Activated B cell treated with CpG ODN at 0.5 μM for 24 hours (primary cell): ENCODE measurements at regions not wholly inside any gene's neighbourhood (a gene's known extent, or its start where the extent isn't known, plus 50 kb on each side); places are given as distances from the start of the nearest gene placed in this dataset.

Experiments used
- ATAC-seq: fragments of 200-7000 bp; cut with Tn5 transposase; one replicate; pipeline ENCODE4 v1.10.0; 2021; ENCODE audit warnings: low read depth, mild to moderate bottlenecking, moderate library complexity
- CTCF ChIA-PET: fragments of 350-600 bp; sonication (Branson Sonifier 250); formaldehyde crosslinking; loops from one replicate; lab custom pipeline; 2021; ENCODE audit warnings: antibody characterized with exemption; lab: Charles Lee
- POLR2A ChIA-PET: fragments of 350-600 bp; sonication (Branson Sonifier 250); formaldehyde crosslinking; loops from one replicate; lab custom pipeline; 2021; ENCODE audit warnings: antibody characterized with exemption; lab: Charles Lee
- DNase-seq: peaks from one replicate; pipeline ENCODE4 v3.0.0; 2022
- H3K27ac Mint-ChIP-seq: one replicate; pipeline ENCODE4 v1.8.0; 2020; ENCODE audit warnings: mixed read lengths
- H3K27me3 Mint-ChIP-seq: one replicate; pipeline ENCODE4 v1.8.0; 2021; ENCODE audit warnings: mixed read lengths
- H3K36me3 Mint-ChIP-seq: one replicate; pipeline ENCODE4 v1.8.0; 2021; ENCODE audit warnings: low read depth, mixed read lengths
- H3K4me1 Mint-ChIP-seq: one replicate; pipeline ENCODE4 v1.8.0; 2021; ENCODE audit warnings: mixed read lengths
- H3K4me3 Mint-ChIP-seq: one replicate; pipeline ENCODE4 v1.8.0; 2020; ENCODE audit warnings: mild to moderate bottlenecking, mixed read lengths
- H3K9me3 Mint-ChIP-seq: one replicate; pipeline ENCODE4 v1.8.0; 2020; ENCODE audit warnings: mixed read lengths
- intact Hi-C: fragments of 100-400 bp; cut with micrococcal nuclease; formaldehyde crosslinking; loops from one replicate; pipeline ENCODE4 v1.15.1; 2024
- TF ChIP-seq, protein P1 (sequence below): fragments of 200-600 bp; IDR thresholded peaks from one replicate; pipeline ENCODE4 v1.8.0; 2022; ENCODE audit warnings: antibody characterized with exemption, mild to moderate bottlenecking

DNA sequence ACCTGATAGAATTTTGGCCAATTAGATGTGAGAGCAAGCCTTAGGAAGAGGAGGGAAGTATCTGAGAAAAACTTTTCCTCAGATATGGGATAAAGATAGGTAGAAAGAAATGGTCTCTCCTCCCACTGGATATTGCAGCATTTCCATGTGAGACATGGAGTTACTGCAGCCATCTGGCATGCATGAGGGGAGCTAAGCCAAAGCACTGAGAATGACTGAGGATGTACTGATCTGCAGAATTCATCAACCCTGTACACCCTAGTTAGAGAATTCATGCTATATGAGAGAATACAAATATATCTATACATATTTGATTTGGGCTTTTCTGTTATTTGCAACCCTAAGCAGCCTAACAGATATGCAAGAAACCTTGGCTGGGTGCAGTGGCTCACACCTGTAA, 52.5 kb upstream of the RPL34 start:
- TF ChIP-seq, protein P1, sequence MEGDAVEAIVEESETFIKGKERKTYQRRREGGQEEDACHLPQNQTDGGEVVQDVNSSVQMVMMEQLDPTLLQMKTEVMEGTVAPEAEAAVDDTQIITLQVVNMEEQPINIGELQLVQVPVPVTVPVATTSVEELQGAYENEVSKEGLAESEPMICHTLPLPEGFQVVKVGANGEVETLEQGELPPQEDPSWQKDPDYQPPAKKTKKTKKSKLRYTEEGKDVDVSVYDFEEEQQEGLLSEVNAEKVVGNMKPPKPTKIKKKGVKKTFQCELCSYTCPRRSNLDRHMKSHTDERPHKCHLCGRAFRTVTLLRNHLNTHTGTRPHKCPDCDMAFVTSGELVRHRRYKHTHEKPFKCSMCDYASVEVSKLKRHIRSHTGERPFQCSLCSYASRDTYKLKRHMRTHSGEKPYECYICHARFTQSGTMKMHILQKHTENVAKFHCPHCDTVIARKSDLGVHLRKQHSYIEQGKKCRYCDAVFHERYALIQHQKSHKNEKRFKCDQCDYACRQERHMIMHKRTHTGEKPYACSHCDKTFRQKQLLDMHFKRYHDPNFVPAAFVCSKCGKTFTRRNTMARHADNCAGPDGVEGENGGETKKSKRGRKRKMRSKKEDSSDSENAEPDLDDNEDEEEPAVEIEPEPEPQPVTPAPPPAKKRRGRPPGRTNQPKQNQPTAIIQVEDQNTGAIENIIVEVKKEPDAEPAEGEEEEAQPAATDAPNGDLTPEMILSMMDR, result no peak
- intact Hi-C loops, result no loop called here
- Mint-ChIP-seq H3K9me3 (no peaks in the 10 kb centered on the region), H3K36me3 (no peaks in the 10 kb centered on the region), H3K4me3 (no peak overlapping the region), H3K27me3 (peaks cover 7% of the 10 kb centered on the region), H3K4me1 (peaks cover 3% of the 10 kb centered on the region), H3K27ac (no peak overlapping the region)
- POLR2A ChIA-PET, result no interaction called here
- ATAC-seq (no peak), DNase-seq (no peak)
- CTCF ChIA-PET, result no interaction called here

DNA sequence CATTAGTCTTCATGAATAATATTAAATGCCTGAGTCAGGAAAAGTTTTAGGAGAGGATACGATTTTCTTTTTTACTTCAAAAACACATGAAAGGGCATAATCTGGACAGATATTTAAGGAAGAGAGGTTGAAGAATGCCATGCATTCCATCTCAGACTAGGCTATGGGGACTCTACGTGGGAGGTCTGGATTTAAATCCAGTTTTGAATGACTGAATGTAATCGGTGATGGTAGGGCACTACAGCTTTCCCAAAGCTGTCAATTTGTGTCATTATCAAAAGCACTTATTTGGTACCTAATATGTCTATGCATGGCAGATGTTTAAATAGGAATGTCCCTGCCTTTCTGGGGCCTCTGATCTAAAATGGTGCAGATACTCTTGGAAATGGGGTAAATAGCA, 59.3 kb upstream of the RPL34 start:
- POLR2A ChIA-PET, result no interaction called here
- H3K9me3 Mint-ChIP-seq, result no peaks in the 10 kb centered on the region

DNA sequence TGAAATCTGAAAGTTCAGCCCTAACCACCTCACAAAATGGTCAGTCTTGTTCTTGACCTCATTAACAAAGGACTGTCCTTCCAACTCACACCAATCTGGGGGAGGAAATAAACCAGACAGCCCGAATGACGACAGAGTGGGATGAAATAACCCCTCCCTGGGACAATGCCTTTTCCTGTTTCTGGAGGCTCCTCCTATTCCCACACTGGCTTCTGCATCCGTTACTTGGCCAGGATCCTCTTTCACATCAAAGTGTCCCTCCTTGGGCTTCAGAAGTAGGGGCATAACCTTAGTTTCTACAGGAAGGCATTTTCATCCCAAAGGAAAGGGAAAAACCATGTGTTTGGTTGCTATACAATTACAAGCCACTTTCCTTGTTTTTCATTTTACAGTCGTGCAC, 59.8 kb upstream of the RPL34 start:
- TF ChIP-seq, protein P1, result no peak
- Mint-ChIP-seq H3K9me3 (no peaks in the 10 kb centered on the region), H3K27ac (no peak overlapping the region), H3K27me3 (no peaks in the 10 kb centered on the region), H3K4me1 (peaks cover 15% of the 10 kb centered on the region), H3K4me3 (no peak overlapping the region), H3K36me3 (no peaks in the 10 kb centered on the region)
- intact Hi-C loops, result no loop called here
- ATAC-seq (no peak), DNase-seq (no peak)
- POLR2A ChIA-PET, result no interaction called here
- CTCF ChIA-PET, result no interaction called here

More for the DNA sequence above, 59.3 kb upstream of the RPL34 start:
- TF ChIP-seq, protein P1, result no peak
- H3K4me1 Mint-ChIP-seq, result peaks cover 15% of the 10 kb centered on the region
- H3K27ac Mint-ChIP-seq, result no peak overlapping the region
- DNase-seq (no peak), ATAC-seq (no peak)
- H3K36me3 Mint-ChIP-seq, result no peaks in the 10 kb centered on the region
- intact Hi-C loops, result no loop called here
- CTCF ChIA-PET, result no interaction called here
- no peak overlapping the region for H3K4me3 Mint-ChIP-seq
- no peaks in the 10 kb centered on the region for H3K27me3 Mint-ChIP-seq

DNA sequence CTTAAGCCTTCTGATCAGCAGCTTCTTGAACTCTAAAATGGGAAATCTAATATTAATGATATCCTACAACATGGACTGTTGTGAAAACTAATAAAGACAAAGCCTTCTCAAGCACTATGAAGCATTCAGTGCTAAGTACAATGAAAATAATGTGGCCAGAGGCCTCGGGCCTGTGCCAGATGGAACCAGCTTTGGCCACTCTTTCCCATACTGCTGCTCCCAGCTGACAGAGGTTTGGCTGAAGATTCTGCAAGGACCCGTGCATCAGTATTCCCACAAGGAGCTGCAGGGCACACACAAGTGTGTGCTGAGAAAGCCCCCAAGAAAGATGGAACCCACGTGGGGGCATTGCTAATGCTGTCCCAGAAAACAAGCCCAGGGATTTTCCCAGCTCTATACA, 60.5 kb upstream of the RPL34 start:
- H3K27me3 Mint-ChIP-seq, result no peaks in the 10 kb centered on the region
- no peak for ATAC-seq
- no peak overlapping the region for H3K4me3 Mint-ChIP-seq
- TF ChIP-seq, protein P1, result no peak
- no peaks in the 10 kb centered on the region for H3K36me3 Mint-ChIP-seq
- ChIA-PET CTCF (interaction anchor here (0.9 kb wide), 1 partner anchor 12 kb away, joined by 3 read pairs; no protein-coding TSS in a partner anchor), POLR2A (no interaction called here)
- no peak overlapping the region for H3K27ac Mint-ChIP-seq
- intact Hi-C loops, result no loop called here
- no peak for DNase-seq
- H3K9me3 Mint-ChIP-seq, result no peaks in the 10 kb centered on the region
- H3K4me1 Mint-ChIP-seq, result peaks cover 12% of the 10 kb centered on the region

DNA sequence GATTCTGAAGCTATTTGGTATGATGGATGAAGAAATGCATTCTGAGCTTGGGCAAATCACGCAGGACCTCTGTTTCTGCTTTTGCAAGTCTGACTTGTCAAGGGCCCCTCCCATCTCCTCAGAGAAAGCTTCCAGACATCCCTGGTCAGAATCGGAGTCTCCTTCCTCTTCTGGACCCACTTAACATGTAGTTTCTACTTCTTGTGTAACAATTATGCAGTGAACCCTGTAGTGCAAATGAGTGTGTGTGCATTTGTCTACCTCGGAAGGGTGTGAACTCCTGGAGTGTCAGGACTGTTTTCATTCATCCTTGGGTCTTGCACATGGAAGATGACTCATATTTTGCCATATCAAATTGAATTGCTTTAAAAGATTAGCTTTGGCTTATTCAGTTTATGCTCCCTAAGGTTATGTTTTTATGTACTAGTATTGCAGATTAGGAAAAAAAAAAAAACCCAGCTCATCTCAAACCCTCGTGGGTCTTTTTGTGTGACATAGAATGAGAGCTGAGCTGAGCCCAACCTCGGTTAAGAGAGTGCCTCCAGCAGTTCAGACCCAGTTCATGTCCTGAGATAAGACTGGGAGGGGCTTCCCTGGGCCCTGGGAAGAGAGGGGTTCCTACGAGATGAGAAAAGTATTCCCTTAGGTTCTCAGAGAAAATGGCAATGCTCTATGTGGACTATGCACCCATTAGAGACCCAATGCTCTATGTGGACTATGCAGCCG, 61.1 kb upstream of the RPL34 start:
- no peak for ATAC-seq
- no peaks in the 10 kb centered on the region for H3K27me3 Mint-ChIP-seq
- no peak overlapping the region for H3K4me3 Mint-ChIP-seq
- H3K36me3 Mint-ChIP-seq, result no peaks in the 10 kb centered on the region
- H3K4me1 Mint-ChIP-seq, result peaks cover 12% of the 10 kb centered on the region
- POLR2A ChIA-PET, result no interaction called here
- H3K27ac Mint-ChIP-seq, result no peak overlapping the region
- TF ChIP-seq, protein P1, result no peak
- H3K9me3 Mint-ChIP-seq, result no peaks in the 10 kb centered on the region
- intact Hi-C loops, result no loop called here
- no peak for DNase-seq
- CTCF ChIA-PET, result interaction anchor here (0.5 to 0.9 kb wide), 2 partner anchors 12 to 13 kb away, joined by 3 read pairs; no protein-coding TSS in a partner anchor
